T47D (cell line): ENCODE measurements at regions not wholly inside any gene's neighbourhood (a gene's known extent, or its start where the extent isn't known, plus 50 kb on each side); places are given as distances from the start of the nearest gene placed in this dataset.
A peak's percentile ranks its signal among the peaks of the same experiment; 100 is the strongest.

Experiments used
- DNase-seq, 2 experiments: peaks; one replicate each; pipeline versions ENCODE4 v3.0.0 to v3.0.0-alpha.2; 2011 to 2012; ENCODE audit warnings: low read depth in 1 of 2, low spot score in 1 of 2
- JUND ChIP-seq: IDR thresholded peaks from 2 replicates; pipeline ENCODE4 v1.6.1; 2012; ENCODE audit warnings: low read depth
- in situ Hi-C: cut with HindIII; loops from 2 replicates; pipeline ENCODE4 v1.10.0; 2016; ENCODE audit warnings: low sequenced_read_pairs, low pct_unique_long_range_greater_than_20kb

- in situ Hi-C loops = no loop called here
- TF ChIP-seq JUND = no peak
- no peak for DNase-seq
Observed at GRCh38 chr1:81030441-81030840, 770.3 kb upstream of the ADGRL2 start.

GRCh38 chr1:81029266-81029665, 771.5 kb upstream of the ADGRL2 start:
- TF ChIP-seq JUND = no peak
- no peak for DNase-seq
- in situ Hi-C loops = no loop called here

- no peak for DNase-seq
- in situ Hi-C loops = no loop called here
- no peak for TF ChIP-seq JUND
Observed at GRCh38 chr1:81023187-81023724, 777.5 kb upstream of the ADGRL2 start.

- no peak for TF ChIP-seq JUND
- no peak for DNase-seq
- in situ Hi-C loops = no loop called here
Observed at GRCh38 chr1:81021134-81021533, 779.6 kb upstream of the ADGRL2 start.

DNA sequence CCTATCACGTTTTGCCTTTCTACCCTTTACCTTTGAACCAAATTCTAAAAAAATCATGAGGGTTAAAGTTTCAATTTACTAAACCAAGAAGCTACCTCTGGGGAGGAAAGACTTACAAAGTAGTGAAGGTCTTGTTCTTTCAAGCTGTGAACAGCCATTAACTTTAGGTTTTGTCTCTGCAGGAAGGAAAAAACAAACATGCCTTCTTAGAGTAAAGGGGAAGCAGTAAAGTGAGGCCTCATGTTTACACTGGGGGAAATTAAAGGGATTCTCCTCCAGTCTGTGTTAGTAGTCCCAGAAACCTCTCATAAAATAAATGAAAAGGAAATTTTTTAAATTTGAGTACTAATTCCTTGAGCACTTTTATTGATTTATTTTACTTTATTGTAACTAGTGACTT, 780.2 kb upstream of the ADGRL2 start:
- no peak for DNase-seq
- TF ChIP-seq JUND = no peak
- in situ Hi-C loops = no loop called here

DNA sequence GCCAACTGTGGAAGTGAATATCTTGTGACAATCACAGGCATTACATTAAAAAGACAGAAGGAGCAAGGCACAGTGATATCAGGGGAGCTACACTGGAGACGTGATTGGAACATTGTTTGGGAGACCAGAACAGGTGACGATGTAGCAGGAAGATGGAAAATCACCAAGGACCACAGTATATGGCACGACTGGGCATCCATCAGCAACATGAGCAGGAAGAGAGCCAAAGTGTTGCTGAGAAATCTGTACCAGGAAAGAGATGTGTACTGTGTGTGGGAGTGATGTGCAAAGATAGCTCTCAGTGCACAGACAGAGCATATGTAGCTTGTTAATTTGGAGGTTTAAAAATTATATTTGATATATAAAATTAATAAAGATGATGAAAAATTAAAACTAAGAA, 790.6 kb upstream of the ADGRL2 start:
- TF ChIP-seq JUND = no peak
- no peak for DNase-seq
- in situ Hi-C loops = no loop called here

GRCh38 chr1:81008293-81008692, 792.4 kb upstream of the ADGRL2 start:
- DNase-seq = peak in 1 of 2 experiments; percentile 81
- in situ Hi-C loops = no loop called here
- peak; percentile 79 for TF ChIP-seq JUND

- peak; percentile 69 for TF ChIP-seq JUND
- DNase-seq = peak; percentile 7 to 89
- in situ Hi-C loops = no loop called here
Observed at GRCh38 chr1:81007024-81007423, 793.7 kb upstream of the ADGRL2 start.

GRCh38 chr1:81006502-81006901, 794.2 kb upstream of the ADGRL2 start:
- in situ Hi-C loops = no loop called here

GRCh38 chr1:81004011-81004410, 796.7 kb upstream of the ADGRL2 start:
- DNase-seq = no peak
- TF ChIP-seq JUND = no peak
- in situ Hi-C loops = no loop called here

More at GRCh38 chr1:81006502-81006901, 794.2 kb upstream of the ADGRL2 start:
- DNase-seq = no peak
- TF ChIP-seq JUND = no peak

DNA sequence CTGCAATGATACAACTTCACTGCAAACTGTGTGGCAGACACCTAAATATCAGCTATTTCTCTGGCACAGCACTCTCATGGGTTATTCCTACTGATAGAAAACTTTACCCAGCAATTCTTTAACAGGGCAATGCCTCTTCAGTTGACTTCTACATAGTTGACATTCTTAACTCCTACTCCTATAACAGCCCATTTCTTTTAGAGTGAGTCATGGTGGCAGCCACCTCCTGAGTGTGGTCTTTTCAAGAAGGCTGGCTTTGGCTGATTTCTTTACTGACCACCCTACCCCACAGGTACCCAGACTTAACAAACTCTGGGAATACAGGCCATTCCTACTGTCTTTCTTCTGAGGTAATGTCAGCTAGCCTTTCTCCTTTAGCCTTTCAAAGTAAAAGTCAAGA, 805.8 kb upstream of the ADGRL2 start:
- in situ Hi-C loops = no loop called here
- TF ChIP-seq JUND = no peak
- no peak for DNase-seq

DNA sequence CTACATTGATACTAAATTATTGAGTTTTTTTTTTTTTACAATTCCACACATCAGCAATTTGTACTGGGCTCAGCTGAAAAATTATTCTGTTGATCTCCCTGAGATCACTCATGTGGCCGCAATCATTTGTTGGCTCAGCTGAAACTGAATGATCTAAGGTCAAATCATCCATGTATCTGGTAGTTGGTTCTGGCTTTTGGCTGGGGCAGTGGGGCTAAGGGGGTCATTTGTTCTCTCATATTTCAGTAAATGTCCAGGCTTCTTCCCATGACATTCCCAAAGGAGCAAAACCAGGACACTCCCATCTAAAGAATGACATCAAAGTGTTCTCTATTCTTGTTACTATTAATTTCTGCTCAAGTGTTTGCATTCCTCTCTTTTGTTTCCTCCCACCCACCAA, 806.7 kb upstream of the ADGRL2 start:
- in situ Hi-C loops = no loop called here
- no peak for DNase-seq
- no peak for TF ChIP-seq JUND

DNA sequence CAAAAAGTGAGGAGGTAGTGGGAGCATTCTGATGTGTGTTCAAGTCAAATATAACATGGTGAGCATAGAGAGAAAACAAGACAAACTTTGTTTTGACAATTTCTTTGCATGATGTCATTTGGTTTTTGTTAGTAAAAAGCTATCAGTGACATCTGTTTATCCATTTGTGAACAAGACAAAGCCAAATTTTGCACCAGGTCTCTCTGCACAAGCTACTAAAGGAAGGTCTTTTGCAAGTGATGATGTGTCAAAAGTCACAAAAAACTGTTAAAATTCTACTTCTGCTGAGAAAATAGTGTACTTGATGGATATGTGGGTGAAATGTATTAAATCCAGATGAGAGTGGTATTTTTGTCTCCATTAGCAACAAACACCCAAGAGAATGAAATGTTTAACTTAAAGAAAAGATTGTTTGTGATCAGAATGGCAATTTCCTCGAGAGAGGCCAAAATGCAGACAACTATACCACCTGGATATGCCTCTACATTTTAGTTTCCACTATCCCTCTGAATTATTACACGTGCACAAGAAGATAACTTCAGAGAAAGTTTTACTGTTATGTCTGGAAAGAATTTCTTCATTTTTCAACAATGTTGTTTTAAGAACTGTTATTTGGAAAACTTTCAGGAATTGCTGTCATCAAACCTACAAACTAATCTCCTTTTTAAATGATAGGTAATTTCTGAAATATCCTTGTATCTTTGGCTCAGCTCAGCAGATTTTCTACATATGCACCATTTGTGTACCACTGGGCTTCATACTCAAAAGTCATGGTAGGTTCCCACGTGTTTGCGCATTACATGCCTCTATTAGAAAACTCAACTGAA, 807.4 kb upstream of the ADGRL2 start:
- TF ChIP-seq JUND = no peak
- in situ Hi-C loops = no loop called here
- no peak for DNase-seq
